Left colon (tissue), 2 donors: ENCODE measurements at regions not wholly inside any gene's neighbourhood (a gene's known extent, or its start where the extent isn't known, plus 50 kb on each side); places are given as distances from the start of the nearest gene placed in this dataset.

ENCODE experiments used
- ATAC-seq: fragments of 200-7000 bp; cut with Tn5 transposase; one replicate; pipeline ENCODE4 v1.9.1; 2020; ENCODE audit warnings: mild to moderate bottlenecking, moderate library complexity
- DNase-seq, 2 donors: peaks; one replicate each; pipeline ENCODE4 v3.0.0-alpha.2; 2020
- intact Hi-C, 2 donors: fragments of 100-400 bp; cut with DNase I in 1 of 2; cut with micrococcal nuclease in 1 of 2; formaldehyde crosslinking; loops; one replicate each; pipeline versions ENCODE4 v1.11.2 to v1.14.0; 2022; cut with DNase I, micrococcal nuclease
- donor health status: DM: no; HTN: no; CAD: no.
- donor health status: DM: yes; HTN: yes; CAD: no.

- ATAC-seq (no peak), DNase-seq (no peak)
- intact Hi-C loops: no loop called here
Observed at GRCh38 chr2:49569176-49569575, 414.9 kb upstream of the FSHR start.

GRCh38 chr2:49567811-49568600 lies 413.7 kb upstream of the FSHR start:
- DNase-seq (no peak), ATAC-seq (no peak)
- intact Hi-C loops: no loop called here

GRCh38 chr2:49567021-49567420 lies 412.7 kb upstream of the FSHR start:
- ATAC-seq (no peak), DNase-seq (no peak)
- intact Hi-C loops: no loop called here

- intact Hi-C loops: no loop called here
- no peak for DNase-seq
- ATAC-seq: no peak
Observed at GRCh38 chr2:49553658-49554057, 399.3 kb upstream of the FSHR start.

- DNase-seq (no peak), ATAC-seq (no peak)
- intact Hi-C loops: no loop called here
Observed at GRCh38 chr2:49532702-49533101, 378.4 kb upstream of the FSHR start.

GRCh38 chr2:49515996-49516782 lies 361.9 kb upstream of the FSHR start:
- ATAC-seq (no peak), DNase-seq (no peak)
- intact Hi-C loops: no loop called here

GRCh38 chr2:49514201-49514600 lies 359.9 kb upstream of the FSHR start:
- DNase-seq: no peak
- intact Hi-C loops: no loop called here
- no peak for ATAC-seq

- intact Hi-C loops: no loop called here
- peak in 1 of 2 donors; percentile 60 for DNase-seq
- ATAC-seq: peak; percentile 58
Observed at GRCh38 chr2:49490710-49491109, 336.4 kb upstream of the FSHR start.

GRCh38 chr2:49487139-49487538 lies 332.8 kb upstream of the FSHR start:
- ATAC-seq: no peak
- DNase-seq: no peak
- intact Hi-C loops: no loop called here

GRCh38 chr2:49480520-49480919 lies 326.2 kb upstream of the FSHR start:
- DNase-seq (no peak), ATAC-seq (no peak)
- intact Hi-C loops: no loop called here

- ATAC-seq: no peak
- DNase-seq: no peak
- intact Hi-C loops: no loop called here
Observed at GRCh38 chr2:49465157-49465831, 311.0 kb upstream of the FSHR start.

GRCh38 chr2:49459314-49459993 lies 305.1 kb upstream of the FSHR start:
- intact Hi-C loops: no loop called here
- DNase-seq: no peak
- ATAC-seq: no peak

- intact Hi-C loops: no loop called here
- no peak for ATAC-seq
- no peak for DNase-seq
Observed at GRCh38 chr2:49444005-49444404, 289.7 kb upstream of the FSHR start.

GRCh38 chr2:49426996-49427395 lies 272.7 kb upstream of the FSHR start:
- intact Hi-C loops: no loop called here
- no peak for DNase-seq
- no peak for ATAC-seq

GRCh38 chr2:49416252-49416651 lies 261.9 kb upstream of the FSHR start:
- intact Hi-C loops: no loop called here
- DNase-seq (no peak), ATAC-seq (no peak)

- intact Hi-C loops: no loop called here
- ATAC-seq: no peak
- no peak for DNase-seq
Observed at GRCh38 chr2:49404108-49404507, 249.8 kb upstream of the FSHR start.

GRCh38 chr2:49403637-49404036 lies 249.3 kb upstream of the FSHR start:
- ATAC-seq (no peak), DNase-seq (no peak)
- intact Hi-C loops: no loop called here

- no peak for DNase-seq
- intact Hi-C loops: no loop called here
- no peak for ATAC-seq
Observed at GRCh38 chr2:49379406-49379805, 225.1 kb upstream of the FSHR start.

- intact Hi-C loops: no loop called here
- ATAC-seq (no peak), DNase-seq (no peak)
Observed at GRCh38 chr2:49371128-49371701, 216.9 kb upstream of the FSHR start.
